ENCODE measurements at regions not wholly inside any gene's neighbourhood (a gene's known extent, or its start where the extent isn't known, plus 50 kb on each side); places are given as distances from the start of the nearest gene placed in this dataset. TPM values are rescaled to one million over a fixed set of nuclear protein-coding genes. Genes with fewer than 3 reads are reported as not detected.

Small RNA genes lying in the stretch of these regions (small RNA-seq; reads per million reads assigned to genes)
- gene RN7SL82P (ENCODE audit: insufficient read depth), result not detected

Measured in mesendoderm (in vitro differentiated cells).